GM11168 (cell line): ENCODE measurements at regions not wholly inside any gene's neighbourhood (a gene's known extent, or its start where the extent isn't known, plus 50 kb on each side); places are given as distances from the start of the nearest gene placed in this dataset.

ENCODE experiments used
- in situ Hi-C: fragments of 300-500 bp; cut with MboI; formaldehyde crosslinking; loops from one replicate; pipeline ENCODE4 v1.12.0; 2022; ENCODE audit warnings: low sequenced_read_pairs; ENCODE audit not compliant: unreplicated experiment

DNA sequence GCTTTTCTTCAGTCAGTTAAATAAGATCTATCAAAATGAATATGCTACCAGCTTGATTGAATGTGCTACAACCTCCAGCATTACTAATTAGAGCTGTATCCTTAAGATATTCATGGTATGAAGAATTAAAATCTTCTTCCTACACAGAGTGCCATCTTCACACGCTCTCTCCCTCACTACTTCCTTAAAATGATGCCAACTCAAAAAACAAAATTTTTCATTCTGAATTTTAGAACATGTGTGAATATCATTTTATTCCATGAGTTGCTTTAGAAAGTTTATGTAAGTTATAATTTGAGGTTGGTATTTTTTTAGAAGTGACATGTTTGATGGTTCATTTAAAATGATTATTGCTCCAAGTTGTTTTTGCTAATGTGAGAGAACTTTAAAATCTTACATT, 407.5 kb upstream of the CELF2 start:
- in situ Hi-C loops = no loop called here

DNA sequence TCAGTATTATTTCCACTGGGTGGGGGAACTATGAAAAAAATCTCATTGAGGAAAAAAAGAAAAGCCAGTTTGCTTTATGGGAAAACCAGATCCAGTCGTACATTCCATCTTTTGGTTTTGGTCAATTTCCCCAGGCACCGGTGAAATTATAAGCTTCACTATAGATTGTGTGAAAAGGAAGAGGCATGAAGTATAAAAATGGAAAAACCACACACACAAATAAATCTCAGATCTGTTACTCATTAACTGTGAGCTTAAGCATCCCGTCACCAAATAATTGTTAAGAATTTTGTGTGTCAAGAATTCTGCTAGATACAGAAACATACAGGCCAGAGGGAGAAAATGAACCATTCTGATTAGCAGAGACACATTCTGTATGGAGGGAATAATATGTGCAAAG, 405.5 kb upstream of the CELF2 start:
- in situ Hi-C loops = no loop called here

DNA sequence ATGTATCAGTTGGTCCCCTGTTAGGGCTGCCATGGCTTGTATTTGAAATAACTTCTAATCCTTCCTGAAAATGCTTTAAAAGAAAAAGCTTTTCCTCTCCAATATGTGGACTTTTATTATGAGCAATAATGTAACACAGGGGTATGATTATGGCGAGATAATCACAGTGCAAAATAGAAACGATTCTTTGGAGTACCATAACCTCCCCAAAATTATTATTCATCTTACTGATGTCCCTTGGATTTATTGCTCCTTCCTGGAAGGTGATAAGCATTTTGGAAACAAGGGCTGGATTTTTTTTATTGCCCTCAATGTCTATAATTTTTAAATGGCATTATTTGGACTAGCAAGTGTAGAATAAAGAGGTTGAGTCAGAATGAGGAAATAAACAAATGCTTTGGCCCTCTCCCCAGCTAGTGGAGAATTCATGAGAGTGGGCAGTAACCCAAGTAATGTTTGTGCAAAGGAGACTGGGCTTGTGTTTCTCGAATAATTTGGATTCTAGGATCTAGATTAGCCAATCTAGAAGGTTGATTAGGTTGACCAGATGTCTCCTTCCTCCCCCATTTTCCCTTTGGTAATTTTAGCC, 403.9 kb upstream of the CELF2 start:
- in situ Hi-C loops = no loop called here

DNA sequence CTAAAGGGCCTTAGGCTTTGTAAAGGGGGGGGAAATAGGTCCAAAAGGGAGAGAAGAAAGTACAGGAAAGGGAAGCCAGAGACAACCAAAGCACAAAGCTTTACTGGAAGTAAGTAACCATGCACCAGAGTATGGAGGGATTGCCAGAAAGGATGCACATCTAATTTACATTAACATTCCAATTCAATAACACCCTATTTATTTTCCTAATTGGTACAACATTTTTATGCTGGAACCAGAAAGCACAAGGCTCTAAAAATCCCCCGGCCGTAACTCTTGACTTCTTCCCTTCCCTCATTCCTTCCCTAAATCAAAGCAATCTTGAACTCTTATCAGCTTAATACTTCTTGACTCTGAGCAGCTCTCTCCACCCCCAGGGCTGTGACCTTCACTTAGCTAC, 400.0 kb upstream of the CELF2 start:
- in situ Hi-C loops = no loop called here

DNA sequence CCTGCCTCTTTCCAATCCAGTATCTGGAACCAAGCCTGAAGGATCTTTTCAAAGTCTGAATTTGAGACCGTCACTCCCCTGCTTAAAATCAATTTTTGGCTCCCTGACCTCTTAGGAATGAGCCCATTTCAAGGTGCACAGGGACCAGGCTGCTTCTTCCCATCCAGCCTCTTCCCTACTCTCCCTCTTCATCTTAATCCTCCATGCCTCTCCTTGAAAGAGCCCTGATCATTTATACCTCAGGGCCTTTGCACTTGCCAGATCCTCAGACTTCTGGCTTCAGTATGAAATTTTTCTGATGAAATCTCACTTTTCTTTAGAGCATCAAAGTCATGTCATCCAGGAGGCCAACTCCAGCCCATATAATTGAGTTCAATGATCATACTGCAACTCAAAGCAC, 399.5 kb upstream of the CELF2 start:
- in situ Hi-C loops = no loop called here

DNA sequence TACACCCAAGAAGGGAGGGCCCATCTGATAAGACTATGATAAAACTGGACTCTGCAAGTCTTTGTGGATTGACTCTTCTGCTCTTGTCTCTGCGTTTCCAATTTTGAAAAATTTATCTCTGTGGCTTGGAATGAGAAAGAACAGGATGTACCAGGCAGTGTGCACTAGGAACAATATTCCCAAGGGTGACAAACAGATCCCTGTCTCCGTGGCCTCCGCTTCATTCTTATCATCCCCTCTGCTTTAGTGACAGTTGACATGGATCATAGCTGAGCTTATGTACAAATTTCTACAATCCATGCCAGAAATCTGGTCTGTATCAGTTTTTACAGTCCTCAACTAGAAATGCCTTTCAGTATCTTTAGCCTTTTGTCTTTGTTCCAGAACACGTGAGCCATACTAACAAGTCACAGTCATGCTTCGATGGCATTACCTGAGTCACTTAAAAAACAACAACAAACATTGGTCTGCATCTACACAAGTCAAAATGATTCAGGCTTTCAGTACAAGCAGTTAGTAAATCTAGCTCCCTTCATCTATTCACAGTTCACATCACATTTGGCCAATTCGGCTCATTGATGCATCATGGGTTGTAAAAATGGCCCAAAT, 393.6 kb upstream of the CELF2 start:
- in situ Hi-C loops = no loop called here

DNA sequence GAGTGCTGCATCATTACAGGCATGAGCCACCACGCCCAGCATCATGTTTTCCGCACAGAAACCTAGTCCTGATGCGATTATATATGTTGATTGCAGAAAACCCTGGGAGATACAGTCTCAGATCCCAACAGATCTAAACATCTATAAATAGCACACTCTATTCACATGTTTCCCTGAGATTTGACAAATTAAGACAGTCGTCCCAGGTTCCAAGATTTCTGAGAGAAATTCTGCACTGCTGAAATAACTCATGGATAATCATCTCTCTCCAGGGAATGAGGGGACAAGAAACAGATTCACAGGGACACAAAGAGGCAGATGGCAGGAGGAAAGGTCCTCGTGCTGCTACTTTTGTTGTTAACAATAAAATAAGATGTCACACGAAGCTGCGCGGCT, 393.1 kb upstream of the CELF2 start:
- in situ Hi-C loops = no loop called here

DNA sequence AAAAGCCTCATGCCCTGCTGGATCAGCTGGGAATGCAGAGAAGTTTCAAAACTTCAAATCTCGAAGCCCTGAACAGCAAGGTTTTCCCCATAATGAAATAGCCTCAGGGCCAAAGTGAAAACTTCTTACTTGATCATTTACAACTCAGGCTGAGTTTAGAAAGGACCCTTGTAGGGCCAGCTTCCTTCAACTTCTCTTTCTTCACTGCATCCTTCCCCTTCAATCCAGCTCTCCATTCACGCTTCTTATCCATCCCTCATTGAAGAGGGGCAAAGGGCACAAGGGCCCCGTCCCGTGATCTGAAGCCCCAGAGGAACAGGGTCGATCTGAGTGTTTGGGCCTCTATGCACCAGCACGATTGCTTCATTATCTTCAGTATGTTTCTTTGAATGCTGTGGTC, 392.2 kb upstream of the CELF2 start:
- in situ Hi-C loops = no loop called here

DNA sequence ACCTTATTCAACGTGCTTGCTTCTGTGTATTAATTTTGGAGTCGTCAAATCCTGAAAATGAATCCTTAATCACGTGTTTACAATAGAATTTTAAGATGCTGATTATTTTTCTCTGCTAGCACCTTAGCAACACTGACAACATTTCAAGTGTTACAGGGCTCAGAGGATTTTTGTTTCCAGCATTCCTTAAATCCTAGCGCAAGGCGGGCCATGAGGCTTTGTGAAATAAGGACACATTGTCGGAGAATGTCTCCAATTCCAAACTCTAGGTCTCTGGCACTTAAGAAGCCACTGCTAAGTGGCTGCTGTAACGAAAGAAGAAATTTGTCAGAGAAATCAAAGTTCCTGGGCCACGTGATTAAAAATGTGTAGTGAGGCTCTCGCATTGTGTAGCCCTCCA, 390.9 kb upstream of the CELF2 start:
- in situ Hi-C loops = no loop called here

DNA sequence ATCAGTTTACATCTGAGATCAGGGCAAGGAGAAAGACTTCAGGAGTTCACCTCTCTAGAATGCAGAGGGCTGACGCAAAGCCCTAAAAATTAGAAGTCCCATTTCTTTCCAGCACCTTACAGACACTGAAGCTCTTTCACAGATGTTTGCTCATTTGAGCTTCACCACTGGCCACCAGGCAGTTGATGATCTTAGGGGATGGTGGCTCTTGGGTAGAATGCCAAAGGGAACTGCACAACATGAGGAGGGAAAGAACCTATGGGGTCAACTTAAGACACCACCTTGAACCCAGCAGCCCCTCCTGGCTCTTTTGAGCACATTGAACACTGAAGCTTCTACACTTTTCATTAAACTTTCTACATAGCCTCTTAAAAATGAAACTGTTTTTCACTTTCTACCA, 390.3 kb upstream of the CELF2 start:
- in situ Hi-C loops = no loop called here

DNA sequence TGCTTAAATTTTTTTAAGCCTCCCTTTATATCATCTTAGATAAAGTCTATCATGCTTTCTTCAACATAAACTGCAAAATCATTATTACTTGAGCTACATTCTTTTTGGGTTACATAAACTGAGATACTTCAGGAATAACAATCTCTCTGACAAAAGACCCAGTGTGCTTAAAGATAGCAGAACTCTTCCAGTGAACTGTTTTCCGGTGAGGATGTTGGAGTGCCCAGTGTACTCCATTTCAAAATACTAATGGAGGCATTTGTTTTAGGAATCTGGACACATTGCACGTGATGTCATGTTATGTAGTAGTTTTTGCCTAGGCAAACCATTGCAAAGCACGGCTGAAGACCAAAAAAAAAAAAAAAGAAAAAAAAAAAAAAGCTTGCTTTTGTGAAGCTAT, 388.2 kb upstream of the CELF2 start:
- in situ Hi-C loops = no loop called here

DNA sequence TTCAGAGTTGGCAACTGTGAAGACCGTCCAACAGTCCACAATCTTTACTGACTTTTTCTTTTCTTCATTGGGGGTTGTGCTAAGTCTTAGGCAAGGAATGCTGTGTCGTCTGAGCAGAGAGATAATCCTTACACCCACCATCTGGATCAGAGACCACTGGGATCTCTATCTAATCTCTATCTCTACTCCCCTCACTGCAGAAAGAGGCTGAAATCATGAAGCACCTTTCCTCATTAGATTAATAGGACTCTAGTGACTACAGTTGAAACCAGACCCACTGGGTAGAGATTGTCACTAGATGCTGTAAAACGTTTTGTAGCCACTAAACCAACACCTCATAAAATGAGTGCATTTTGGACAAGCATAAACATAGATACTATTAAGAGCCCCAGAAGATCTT, 387.4 kb upstream of the CELF2 start:
- in situ Hi-C loops = no loop called here

DNA sequence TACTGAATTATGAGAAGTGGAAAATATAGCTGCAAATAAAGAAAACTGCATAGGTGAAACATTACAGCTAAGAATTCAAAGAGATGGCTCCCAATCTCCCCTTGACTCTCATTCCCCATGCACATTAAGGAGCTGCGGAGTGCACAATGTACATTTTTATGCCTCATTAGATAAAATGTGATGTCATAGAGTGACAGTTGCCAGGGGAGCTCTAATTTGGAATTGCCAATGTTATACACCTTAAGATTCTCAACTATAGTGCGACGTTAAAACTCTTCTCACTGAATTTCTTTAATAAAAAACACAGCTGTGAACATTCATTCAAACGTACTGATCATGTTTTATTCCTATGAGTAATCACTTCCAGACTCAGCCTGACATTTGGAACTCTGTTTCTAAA, 386.9 kb upstream of the CELF2 start:
- in situ Hi-C loops = no loop called here

DNA sequence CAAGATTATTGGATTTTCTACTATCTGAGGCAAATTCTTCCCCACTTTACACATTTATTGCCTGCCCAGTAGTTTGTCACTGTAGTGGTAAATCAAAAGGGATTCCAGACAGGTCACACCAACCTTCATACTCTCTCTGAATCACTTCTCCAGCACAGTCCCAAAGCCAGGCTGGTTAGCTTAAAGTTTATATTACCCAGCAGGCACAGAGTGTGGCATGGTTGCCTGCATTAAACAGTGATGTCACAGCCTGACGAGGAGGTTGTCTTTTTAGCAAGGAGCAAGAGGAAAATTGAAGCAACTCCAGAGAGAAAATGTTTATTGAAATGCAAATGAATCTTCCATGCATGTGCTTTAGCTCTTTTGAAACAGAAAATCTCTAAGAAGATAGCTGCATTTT, 375.5 kb upstream of the CELF2 start:
- in situ Hi-C loops = no loop called here

DNA sequence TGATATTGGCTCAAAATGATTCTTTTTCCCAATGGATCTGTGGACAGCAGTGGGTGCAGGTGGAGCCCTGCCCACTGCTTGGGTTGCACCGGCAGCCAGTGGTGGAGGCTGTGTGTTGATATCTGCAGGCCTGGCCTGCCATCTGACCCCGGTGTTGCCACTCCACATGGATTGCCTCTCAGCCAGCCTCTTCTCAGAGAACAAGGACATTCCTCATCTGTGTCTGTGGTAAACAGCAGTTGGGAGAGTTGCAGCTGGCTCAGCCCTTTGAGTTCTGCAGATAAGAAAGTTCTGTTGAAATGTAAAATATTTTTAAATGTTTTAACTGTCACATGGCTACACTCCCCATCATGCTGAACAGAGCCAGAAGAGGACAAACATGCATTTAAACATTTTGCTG, 374.9 kb upstream of the CELF2 start:
- in situ Hi-C loops = no loop called here

DNA sequence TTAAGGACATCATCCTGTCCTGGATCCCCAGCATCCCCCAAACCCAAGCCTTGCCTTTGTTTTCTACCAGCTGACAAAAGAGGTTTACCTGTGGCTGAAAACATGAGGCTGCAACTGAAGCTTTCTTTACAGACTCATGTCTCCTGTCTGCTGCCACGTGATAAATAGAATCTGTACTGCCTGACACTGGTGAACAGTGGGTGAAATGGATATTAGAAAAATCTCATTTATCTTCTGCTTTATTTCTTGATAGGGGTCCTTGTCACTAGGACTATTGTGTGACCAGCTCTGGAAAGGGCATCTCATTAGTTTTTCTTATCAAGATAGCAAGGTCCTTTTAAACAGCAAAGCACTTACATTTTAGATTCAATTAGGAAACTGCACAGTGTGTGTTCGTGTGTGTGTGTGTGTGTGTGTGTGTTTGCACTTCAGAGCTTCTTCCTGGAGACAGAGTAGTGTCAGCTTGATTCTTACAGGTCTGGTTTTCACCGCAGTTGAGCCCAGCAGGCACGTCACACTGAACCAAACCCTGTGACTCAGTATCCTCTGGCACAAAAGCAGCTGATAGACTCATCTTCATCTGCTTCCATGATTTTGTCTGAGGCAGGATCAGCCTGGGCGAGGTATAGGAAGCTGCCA, 373.5 kb upstream of the CELF2 start:
- in situ Hi-C loops = no loop called here

DNA sequence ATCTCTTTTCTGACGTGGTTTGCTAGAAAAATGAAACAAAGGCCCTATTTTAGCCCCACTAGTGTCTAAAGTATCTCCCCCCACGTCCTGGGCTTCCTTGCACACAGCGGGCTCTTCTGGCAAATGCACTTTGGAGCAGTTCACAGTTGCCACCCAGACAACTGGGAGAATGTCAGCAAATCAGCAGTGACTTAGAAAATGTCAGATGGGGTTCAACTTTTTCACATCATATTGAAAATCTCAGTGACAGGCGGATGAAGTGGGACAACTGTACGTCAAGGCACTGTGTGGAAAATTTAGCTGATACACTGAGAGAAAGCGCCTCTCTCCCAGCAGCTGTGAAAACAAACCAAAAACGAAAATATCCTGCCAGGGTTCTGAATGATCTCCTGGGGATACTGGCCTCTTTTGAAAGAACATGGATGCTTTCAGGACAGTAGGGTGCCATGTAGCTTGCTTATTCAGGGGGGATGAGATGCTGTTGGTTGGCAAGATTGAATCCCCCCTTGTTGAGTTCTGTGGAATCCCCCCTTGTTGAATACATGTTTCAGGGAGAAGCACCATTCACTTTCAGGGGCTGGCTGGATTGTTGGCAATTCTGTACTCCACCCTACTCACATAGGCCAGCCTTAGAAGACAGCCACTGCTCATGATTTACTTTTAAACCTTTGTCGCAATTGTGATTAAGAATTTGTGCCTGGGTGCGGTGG, 372.8 kb upstream of the CELF2 start:
- in situ Hi-C loops = no loop called here

DNA sequence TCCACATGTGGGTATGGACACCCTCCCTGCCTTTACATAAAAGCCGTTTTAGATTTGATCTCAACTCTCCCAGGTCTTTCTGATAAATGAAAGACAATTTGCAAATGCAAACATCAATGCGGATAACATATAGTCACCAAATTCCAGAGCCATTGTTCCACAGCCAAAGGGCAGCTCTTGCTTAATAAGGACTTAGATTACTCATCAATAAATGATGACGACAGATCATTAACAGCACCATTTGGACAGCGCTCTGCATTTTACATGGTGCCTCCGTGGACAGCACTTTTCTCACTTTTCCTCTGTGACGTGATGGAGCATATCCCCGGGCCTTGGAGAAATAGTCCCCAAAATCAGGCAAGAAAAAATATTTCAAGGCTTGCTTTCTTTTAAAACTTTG, 370.3 kb upstream of the CELF2 start:
- in situ Hi-C loops = no loop called here

DNA sequence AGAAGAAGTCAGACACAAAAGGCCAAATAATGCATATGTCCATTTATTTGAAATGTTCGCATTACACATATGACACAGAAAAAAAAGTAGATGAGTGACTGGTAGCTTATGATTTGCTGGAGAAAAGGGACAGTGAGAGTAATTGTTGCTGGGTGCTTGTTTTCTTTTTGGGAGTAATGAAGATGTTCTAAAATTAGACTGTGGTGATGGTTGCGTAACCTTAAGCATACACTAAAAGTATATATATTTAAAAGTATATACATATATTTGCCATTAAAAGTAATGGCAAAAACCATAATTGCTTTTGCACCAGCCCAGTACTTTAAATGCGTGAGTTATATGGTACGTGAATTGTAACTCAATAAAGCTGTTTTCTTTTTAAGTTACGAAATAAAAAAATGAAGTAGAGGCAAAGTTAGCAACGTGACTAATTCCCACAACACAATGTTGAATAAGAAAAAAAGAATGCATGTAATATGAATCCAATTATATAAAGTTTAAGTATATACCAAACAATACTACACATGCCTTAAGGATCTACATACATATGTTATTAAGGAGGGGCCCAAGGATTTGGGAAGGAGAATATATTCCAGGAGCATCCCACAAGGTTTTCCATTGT, 360.4 kb upstream of the CELF2 start:
- in situ Hi-C loops = no loop called here

DNA sequence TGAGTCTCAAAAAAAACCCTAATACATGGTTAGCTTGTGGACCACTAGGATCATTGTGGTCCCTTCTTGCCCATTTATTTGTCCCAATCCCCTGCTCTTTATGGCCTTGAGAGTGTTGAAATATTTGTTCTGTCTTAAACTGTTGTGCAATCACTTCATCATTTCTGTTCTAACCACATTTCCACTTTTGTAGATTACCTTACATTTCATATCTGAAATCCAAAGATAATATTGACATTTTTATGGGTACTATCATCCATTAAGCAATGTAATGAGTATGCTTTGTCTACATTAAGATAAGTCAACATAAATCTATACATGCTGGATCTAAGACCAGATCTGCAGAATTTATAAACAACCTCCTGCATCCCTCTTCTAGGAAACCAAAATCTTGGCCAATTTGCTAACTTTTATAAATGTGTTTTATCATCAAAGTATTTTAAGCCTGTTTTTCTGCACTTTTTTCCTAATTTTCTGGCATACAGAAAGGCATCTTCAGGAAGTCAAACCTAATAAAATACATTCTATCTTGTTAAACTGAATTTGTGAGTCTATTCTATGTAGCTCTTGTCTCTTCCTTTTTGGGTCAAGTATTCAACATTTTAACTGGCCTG, 359.4 kb upstream of the CELF2 start:
- in situ Hi-C loops = no loop called here

DNA sequence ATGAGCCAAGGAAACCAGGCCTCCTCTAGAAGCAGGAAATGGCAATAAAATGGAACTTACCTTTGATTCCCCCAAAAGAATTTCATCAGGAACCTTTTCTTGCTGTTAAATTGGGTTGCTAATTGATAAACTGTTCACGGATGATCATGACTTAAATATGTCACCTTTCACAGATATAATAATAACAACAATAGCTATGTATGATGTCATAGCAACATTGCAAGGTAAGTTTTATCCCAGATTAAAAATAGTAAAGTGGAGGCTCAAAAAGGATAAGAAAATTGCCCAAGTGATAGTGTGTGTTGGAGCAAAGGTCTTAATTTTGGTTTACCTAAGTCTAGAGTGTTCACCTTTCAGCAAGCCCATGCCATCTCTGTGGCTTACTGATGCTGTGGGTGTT, 357.6 kb upstream of the CELF2 start:
- in situ Hi-C loops = no loop called here
